SK-N-SH (cell line): ENCODE measurements at regions not wholly inside any gene's neighbourhood (a gene's known extent, or its start where the extent isn't known, plus 50 kb on each side); places are given as distances from the start of the nearest gene placed in this dataset.

ENCODE experiments used
- CTCF ChIP-seq: fragments of 200-600 bp; sonication (generic); IDR thresholded peaks from 2 replicates; pipeline ENCODE4 v1.6.1; 2017; ENCODE audit warnings: antibody characterized with exemption, mild to moderate bottlenecking, moderate library complexity
- EZH2phosphoT487 ChIP-seq: fragments of 200-600 bp; sonication (generic); IDR thresholded peaks from 2 replicates; pipeline ENCODE4 v1.6.1; 2017; ENCODE audit warnings: low read depth, mixed run types, mild to moderate bottlenecking, antibody characterized with exemption, moderate library complexity, borderline replicate concordance
- FOXM1 ChIP-seq: IDR thresholded peaks from 2 replicates; pipeline ENCODE4 v1.4.0; 2012; ENCODE audit warnings: low read depth, mild to moderate bottlenecking
- GABPA ChIP-seq: IDR thresholded peaks from 2 replicates; pipeline ENCODE4 v1.4.0; 2012; ENCODE audit warnings: low read depth, mild to moderate bottlenecking
- JUND ChIP-seq: IDR thresholded peaks from 2 replicates; pipeline ENCODE4 v1.4.0; 2012
- MAX ChIP-seq: IDR thresholded peaks from 2 replicates; pipeline ENCODE4 v1.4.0; 2012; ENCODE audit warnings: low read depth
- MXI1 ChIP-seq: IDR thresholded peaks from 2 replicates; pipeline ENCODE4 v1.6.1; 2012; ENCODE audit warnings: mild to moderate bottlenecking, low read depth, low read length, improper control_type of control experiment
- POLR2AphosphoS5 ChIP-seq: IDR thresholded peaks from 2 replicates; pipeline ENCODE4 v1.6.1; 2012; ENCODE audit warnings: low read depth, low read length
- RCOR1 ChIP-seq: fragments of 150-350 bp; IDR thresholded peaks from 2 replicates; pipeline ENCODE4 v1.6.1; 2017; ENCODE audit warnings: antibody characterized with exemption, low read length
- REST ChIP-seq: IDR thresholded peaks from 2 replicates; pipeline ENCODE4 v1.6.1; 2012; ENCODE audit warnings: mild to moderate bottlenecking, low read depth, low read length, moderate library complexity
- TAF1 ChIP-seq: IDR thresholded peaks from 2 replicates; pipeline ENCODE4 v1.6.1; 2012; ENCODE audit warnings: low read depth, mild to moderate bottlenecking, low read length, moderate library complexity, borderline replicate concordance
- TCF12 ChIP-seq: IDR thresholded peaks from 2 replicates; pipeline ENCODE4 v1.4.0; 2012
- USF2 ChIP-seq: fragments of 150-350 bp; IDR thresholded peaks from 2 replicates; pipeline ENCODE4 v1.6.1; 2017; ENCODE audit warnings: antibody characterized with exemption, low read length, low read depth, borderline replicate concordance
- ZBTB33 ChIP-seq: IDR thresholded peaks from 2 replicates; pipeline ENCODE4 v1.4.0; 2012; ENCODE audit warnings: low read depth, borderline replicate concordance

GRCh38 chr22:27650985-27651384 lies 150.6 kb downstream of the MN1 start:
- TF ChIP-seq CTCF (no peak), EZH2phosphoT487 (no peak), POLR2AphosphoS5 (no peak), REST (no peak), TCF12 (no peak), FOXM1 (no peak), TAF1 (no peak), MAX (no peak), GABPA (no peak), RCOR1 (no peak), ZBTB33 (no peak), MXI1 (no peak), JUND (no peak), USF2 (no peak)
